Neural crest cell (in vitro differentiated cells): ENCODE measurements at regions not wholly inside any gene's neighbourhood (a gene's known extent, or its start where the extent isn't known, plus 50 kb on each side); places are given as distances from the start of the nearest gene placed in this dataset.

Source experiments
- DNase-seq: peaks from one replicate; pipeline ENCODE4 v3.0.0; 2021; ENCODE audit warnings: low read depth, mixed read lengths, low spot score
- H3K27ac Mint-ChIP-seq: one replicate; pipeline ENCODE4 v1.8.0; 2021; ENCODE audit warnings: mild to moderate bottlenecking, mixed read lengths; ENCODE audit not compliant: unreplicated experiment
- H3K27me3 Mint-ChIP-seq: 2 replicates; pipeline ENCODE4 v1.8.0; 2021; ENCODE audit warnings: low read depth, mild to moderate bottlenecking, mixed read lengths
- H3K36me3 Mint-ChIP-seq: 2 replicates; pipeline ENCODE4 v1.8.0; 2021; ENCODE audit warnings: low read depth, mild to moderate bottlenecking, mixed read lengths
- H3K4me1 Mint-ChIP-seq: 2 replicates; pipeline ENCODE4 v1.8.0; 2021; ENCODE audit warnings: mixed read lengths
- H3K4me3 Mint-ChIP-seq: one replicate; pipeline ENCODE4 v1.8.0; 2021; ENCODE audit warnings: mild to moderate bottlenecking, mixed read lengths
- H3K9me3 Mint-ChIP-seq: 2 replicates; pipeline ENCODE4 v1.8.0; 2021; ENCODE audit warnings: mixed read lengths
- TF ChIP-seq, protein P1 (sequence below): fragments of 200-600 bp; sonication (generic); conservative IDR thresholded peaks from 2 replicates; pipeline ENCODE4 v1.5.0; 2021; ENCODE audit warnings: antibody characterized with exemption, mild to moderate bottlenecking

DNA sequence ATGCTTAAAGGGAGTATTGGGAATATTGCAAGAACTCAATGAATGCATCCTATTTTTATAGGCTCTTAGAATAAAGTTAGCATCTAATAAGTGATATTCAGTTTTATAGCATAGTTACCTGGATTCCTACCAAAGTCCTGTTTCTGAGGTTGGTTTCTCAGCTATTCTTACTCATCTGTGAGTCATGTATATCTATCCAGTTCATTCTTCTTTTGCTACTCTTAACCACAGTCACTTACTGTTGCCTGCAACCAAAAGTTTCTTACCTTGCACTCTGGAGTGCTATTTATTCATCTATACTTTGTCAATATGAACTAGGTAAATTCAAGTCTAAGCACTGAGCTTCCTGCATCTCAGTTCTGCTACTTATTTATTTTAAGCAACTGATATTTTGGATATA lies 322.5 kb downstream of the HS3ST1 start:
- peaks cover 6% of the 10 kb centered on the region for H3K9me3 Mint-ChIP-seq
- peaks cover 2% of the 10 kb centered on the region for H3K36me3 Mint-ChIP-seq
- no peak overlapping the region for H3K4me3 Mint-ChIP-seq
- no peaks in the 10 kb centered on the region for H3K27me3 Mint-ChIP-seq
- TF ChIP-seq, protein P1, sequence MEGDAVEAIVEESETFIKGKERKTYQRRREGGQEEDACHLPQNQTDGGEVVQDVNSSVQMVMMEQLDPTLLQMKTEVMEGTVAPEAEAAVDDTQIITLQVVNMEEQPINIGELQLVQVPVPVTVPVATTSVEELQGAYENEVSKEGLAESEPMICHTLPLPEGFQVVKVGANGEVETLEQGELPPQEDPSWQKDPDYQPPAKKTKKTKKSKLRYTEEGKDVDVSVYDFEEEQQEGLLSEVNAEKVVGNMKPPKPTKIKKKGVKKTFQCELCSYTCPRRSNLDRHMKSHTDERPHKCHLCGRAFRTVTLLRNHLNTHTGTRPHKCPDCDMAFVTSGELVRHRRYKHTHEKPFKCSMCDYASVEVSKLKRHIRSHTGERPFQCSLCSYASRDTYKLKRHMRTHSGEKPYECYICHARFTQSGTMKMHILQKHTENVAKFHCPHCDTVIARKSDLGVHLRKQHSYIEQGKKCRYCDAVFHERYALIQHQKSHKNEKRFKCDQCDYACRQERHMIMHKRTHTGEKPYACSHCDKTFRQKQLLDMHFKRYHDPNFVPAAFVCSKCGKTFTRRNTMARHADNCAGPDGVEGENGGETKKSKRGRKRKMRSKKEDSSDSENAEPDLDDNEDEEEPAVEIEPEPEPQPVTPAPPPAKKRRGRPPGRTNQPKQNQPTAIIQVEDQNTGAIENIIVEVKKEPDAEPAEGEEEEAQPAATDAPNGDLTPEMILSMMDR = no peak
- H3K27ac Mint-ChIP-seq = no peak overlapping the region
- DNase-seq = no peak
- peaks cover 23% of the 10 kb centered on the region for H3K4me1 Mint-ChIP-seq

DNA sequence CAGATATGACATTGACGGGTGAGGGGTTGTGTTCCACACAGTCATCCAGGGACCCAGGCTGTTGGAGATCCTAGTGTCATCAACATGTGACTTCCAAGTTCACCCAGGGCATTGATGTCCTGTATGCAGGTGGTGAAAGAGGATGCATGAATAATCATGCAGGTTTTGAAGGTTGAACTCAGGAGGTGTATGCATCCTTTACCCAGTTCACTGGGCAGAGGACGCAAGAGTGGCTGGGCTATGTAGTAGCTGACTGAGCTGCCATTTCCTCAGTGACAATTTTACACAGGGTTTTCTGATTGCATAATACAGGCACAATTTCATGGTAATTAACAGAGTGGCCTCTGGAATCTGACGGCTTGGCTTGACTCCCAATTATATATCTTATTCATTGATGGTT lies 323.0 kb downstream of the HS3ST1 start:
- Mint-ChIP-seq H3K9me3 (peaks cover 6% of the 10 kb centered on the region), H3K4me1 (peaks cover 23% of the 10 kb centered on the region), H3K36me3 (peaks cover 2% of the 10 kb centered on the region)

DNA sequence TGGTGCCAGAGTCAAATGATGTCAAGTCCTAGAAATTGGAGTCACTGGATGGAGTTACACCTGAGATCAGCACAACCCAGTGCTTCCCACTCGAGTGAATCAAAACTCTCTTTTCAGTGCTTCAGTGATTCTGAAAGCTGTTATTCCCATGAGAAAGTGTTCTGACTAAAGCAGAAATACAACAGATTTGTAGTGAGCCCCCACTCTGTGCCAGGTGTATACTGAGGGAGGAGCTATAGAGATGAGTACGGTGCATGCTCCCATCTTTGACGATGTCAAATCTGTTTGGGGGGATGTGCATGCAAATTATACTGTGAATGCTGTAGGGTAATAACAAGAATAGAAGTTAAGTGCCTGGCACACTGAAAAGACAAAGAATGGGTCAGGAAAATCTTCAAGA lies 330.2 kb downstream of the HS3ST1 start:
- no peak overlapping the region for H3K4me3 Mint-ChIP-seq
- no peaks in the 10 kb centered on the region for H3K4me1 Mint-ChIP-seq
- no peaks in the 10 kb centered on the region for H3K27me3 Mint-ChIP-seq
- peaks cover 2% of the 10 kb centered on the region for H3K9me3 Mint-ChIP-seq
- DNase-seq = no peak
- TF ChIP-seq, protein P1 = no peak
- no peak overlapping the region for H3K27ac Mint-ChIP-seq
- H3K36me3 Mint-ChIP-seq = no peaks in the 10 kb centered on the region

More for the DNA sequence above, 323.0 kb downstream of the HS3ST1 start:
- TF ChIP-seq, protein P1 = no peak
- no peaks in the 10 kb centered on the region for H3K27me3 Mint-ChIP-seq
- H3K27ac Mint-ChIP-seq = no peak overlapping the region
- no peak overlapping the region for H3K4me3 Mint-ChIP-seq
- DNase-seq = no peak

DNA sequence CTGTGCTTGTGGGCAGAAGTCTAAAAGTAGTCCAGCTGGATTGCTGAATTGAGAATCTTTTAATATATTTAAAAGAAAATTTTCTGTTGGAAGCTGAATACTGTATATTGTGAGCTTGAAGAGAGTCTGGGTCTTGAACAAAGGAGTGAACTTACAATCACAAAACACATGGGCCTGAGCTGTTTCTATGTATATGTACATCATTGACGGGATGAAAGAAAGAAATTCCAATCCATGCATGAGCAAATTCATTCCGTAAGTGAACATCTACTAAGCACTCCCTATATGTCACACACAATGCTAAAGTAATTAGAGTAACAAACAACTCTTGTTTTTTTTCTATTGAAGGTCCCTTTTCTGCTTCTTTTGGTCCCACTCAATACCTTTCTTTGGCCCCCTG lies 331.0 kb downstream of the HS3ST1 start:
- Mint-ChIP-seq H3K9me3 (peaks cover 2% of the 10 kb centered on the region), H3K36me3 (no peaks in the 10 kb centered on the region), H3K4me1 (no peaks in the 10 kb centered on the region), H3K27me3 (no peaks in the 10 kb centered on the region), H3K27ac (no peak overlapping the region), H3K4me3 (no peak overlapping the region)
- DNase-seq = no peak
- TF ChIP-seq, protein P1 = no peak

DNA sequence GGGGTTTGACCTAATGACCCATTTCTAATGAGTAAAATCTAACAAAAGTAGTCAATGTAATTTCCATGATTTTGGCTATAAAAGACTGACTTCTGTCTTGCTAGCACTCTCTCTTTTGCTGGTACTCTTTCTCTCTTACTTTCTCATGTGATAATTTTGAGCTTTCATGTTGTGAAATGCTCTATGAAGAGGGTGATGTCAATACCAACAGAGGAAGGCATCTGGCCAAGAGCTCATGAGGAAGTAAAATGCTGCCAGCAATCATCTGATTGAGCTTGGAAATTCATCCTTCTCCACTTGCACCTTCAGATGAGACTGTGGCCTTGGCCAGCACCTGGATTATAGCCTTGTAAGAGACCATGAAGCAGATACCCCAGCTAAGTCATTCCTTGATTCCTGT lies 347.7 kb downstream of the HS3ST1 start:
- H3K27me3 Mint-ChIP-seq = no peaks in the 10 kb centered on the region
- no peaks in the 10 kb centered on the region for H3K36me3 Mint-ChIP-seq
- TF ChIP-seq, protein P1 = no peak
- H3K9me3 Mint-ChIP-seq = peaks cover 6% of the 10 kb centered on the region
- DNase-seq = no peak
- H3K4me1 Mint-ChIP-seq = no peaks in the 10 kb centered on the region
- H3K4me3 Mint-ChIP-seq = no peak overlapping the region
- no peak overlapping the region for H3K27ac Mint-ChIP-seq

DNA sequence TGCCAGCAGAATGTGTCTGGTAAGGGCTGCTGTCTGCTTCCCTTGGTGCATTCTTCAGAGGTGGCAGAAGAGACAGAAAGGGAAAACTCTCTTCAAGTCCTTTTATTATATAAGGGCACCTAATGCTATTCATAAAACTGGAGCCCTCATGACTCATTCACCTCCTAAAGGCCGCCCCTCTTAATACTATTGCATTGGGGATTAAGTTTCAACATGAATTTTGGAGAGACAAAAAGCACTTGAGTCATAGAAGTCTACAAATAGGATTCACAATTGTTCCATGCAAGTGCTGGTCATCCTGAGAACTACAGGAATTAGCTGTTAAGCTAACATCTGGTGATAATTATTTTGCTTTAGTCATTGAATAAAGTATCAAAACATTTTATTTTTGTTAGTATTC lies 349.5 kb downstream of the HS3ST1 start:
- Mint-ChIP-seq H3K36me3 (no peaks in the 10 kb centered on the region), H3K4me1 (no peaks in the 10 kb centered on the region), H3K27ac (no peak overlapping the region), H3K4me3 (no peak overlapping the region), H3K9me3 (peaks cover 6% of the 10 kb centered on the region), H3K27me3 (no peaks in the 10 kb centered on the region)
- TF ChIP-seq, protein P1 = no peak
- no peak for DNase-seq
